Testis (tissue), 2 donors: ENCODE measurements at regions not wholly inside any gene's neighbourhood (a gene's known extent, or its start where the extent isn't known, plus 50 kb on each side); places are given as distances from the start of the nearest gene placed in this dataset.

ENCODE experiments used
- DNase-seq: peaks from one replicate; pipeline ENCODE4 v3.0.0-alpha.2; 2019
- H3K27ac ChIP-seq, 2 donors: fragments of 200-600 bp; sonication (generic); one replicate each; pipeline ENCODE4 v1.5.1; 2019
- H3K27me3 ChIP-seq: fragments of 200-600 bp; sonication (generic); one replicate; pipeline ENCODE4 v1.5.1; 2019
- H3K36me3 ChIP-seq: fragments of 200-600 bp; sonication (generic); one replicate; pipeline ENCODE4 v1.5.1; 2017; ENCODE audit warnings: low read depth; ENCODE audit errors: missing control alignments
- H3K4me1 ChIP-seq: fragments of 200-600 bp; sonication (generic); one replicate; pipeline ENCODE4 v1.5.1; 2019
- H3K4me3 ChIP-seq, 2 donors: fragments of 200-600 bp; sonication (generic); one replicate each; pipeline ENCODE4 v1.5.1; 2017 to 2019
- H3K9me3 ChIP-seq: fragments of 200-600 bp; sonication (generic); one replicate; pipeline ENCODE4 v1.5.1; 2017
- CTCF ChIP-seq, 3 experiments: fragments of 450-650 bp in 2 of 3; fragments of 200-600 bp in 1 of 3; sonication (generic) in 1 of 3; IDR thresholded peaks; one replicate each; pipeline ENCODE4 v1.5.1; 2016 to 2019; ENCODE audit warnings: antibody characterized with exemption in 3 of 3, mild to moderate bottlenecking in 2 of 3, moderate library complexity in 1 of 3
- POLR2A ChIP-seq: fragments of 450-650 bp; IDR thresholded peaks from one replicate; pipeline ENCODE4 v1.6.1; 2017; ENCODE audit warnings: antibody characterized with exemption, mild to moderate bottlenecking, moderate library complexity
- WGBS, 2 donors: methylation state at CpG; one replicate each; pipeline ENCODE4 v1.1.5; 2018; 5-methylcytosine and 5-hydroxymethylcytosine counted together
- intact Hi-C: fragments of 100-400 bp; cut with DNase I; formaldehyde crosslinking; loops from one replicate; pipeline ENCODE4 v1.15.1; 2023; ENCODE audit warnings: low total_unique reads

GRCh38 chr1:18018366-18018765, 89.2 kb upstream of the IGSF21 start:
- no peaks in the 10 kb centered on the region for H3K27me3 ChIP-seq
- H3K9me3 ChIP-seq = no peaks in the 10 kb centered on the region
- 40 to 61% methylated on average over 5 of the region's 5 CpGs for WGBS, 2 donors
- no peak overlapping the region for H3K4me3 ChIP-seq
- H3K4me1 ChIP-seq = no peaks in the 10 kb centered on the region
- H3K36me3 ChIP-seq = no peaks in the 10 kb centered on the region
- intact Hi-C loops = no loop called here
- no peak for DNase-seq
- no peak overlapping the region for H3K27ac ChIP-seq
- TF ChIP-seq CTCF (IDR thresholded peaks at IDR 0.05) (no peak), POLR2A (no peak)

GRCh38 chr1:18020021-18020817, 87.4 kb upstream of the IGSF21 start:
- no peak overlapping the region for H3K27ac ChIP-seq
- H3K36me3 ChIP-seq = no peaks in the 10 kb centered on the region
- H3K27me3 ChIP-seq = no peaks in the 10 kb centered on the region
- H3K4me1 ChIP-seq = no peaks in the 10 kb centered on the region
- WGBS, 2 donors = 49 to 65% methylated on average over 6 to 7 of the region's 7 CpGs
- intact Hi-C loops = no loop called here
- no peak overlapping the region for H3K4me3 ChIP-seq
- TF ChIP-seq POLR2A (no peak), CTCF (IDR thresholded peaks at IDR 0.05) (no peak)
- no peak for DNase-seq
- H3K9me3 ChIP-seq = no peaks in the 10 kb centered on the region

GRCh38 chr1:18021242-18021641, 86.4 kb upstream of the IGSF21 start:
- no peaks in the 10 kb centered on the region for H3K27me3 ChIP-seq
- no peak for DNase-seq
- 26 to 43% methylated on average over 6 of the region's 6 CpGs for WGBS, 2 donors

GRCh38 chr1:18032172-18032859, 75.3 kb upstream of the IGSF21 start:
- intact Hi-C loops = no loop called here
- no peak for TF ChIP-seq CTCF (IDR thresholded peaks at IDR 0.05)
- TF ChIP-seq POLR2A = no peak
- DNase-seq = no peak
- Histone ChIP-seq H3K9me3 (no peaks in the 10 kb centered on the region), H3K4me1 (no peaks in the 10 kb centered on the region), H3K27me3 (no peaks in the 10 kb centered on the region), H3K4me3 (no peak overlapping the region), H3K27ac (no peak overlapping the region), H3K36me3 (no peaks in the 10 kb centered on the region)
- 51 to 53% methylated on average over 13 of the region's 13 CpGs for WGBS, 2 donors

More at GRCh38 chr1:18021242-18021641, 86.4 kb upstream of the IGSF21 start:
- Histone ChIP-seq H3K9me3 (no peaks in the 10 kb centered on the region), H3K27ac (no peak overlapping the region), H3K4me3 (no peak overlapping the region), H3K4me1 (no peaks in the 10 kb centered on the region), H3K36me3 (no peaks in the 10 kb centered on the region)
- intact Hi-C loops = no loop called here
- no peak for TF ChIP-seq POLR2A
- no peak for TF ChIP-seq CTCF (IDR thresholded peaks at IDR 0.05)
